ENCODE measurements at regions not wholly inside any gene's neighbourhood (a gene's known extent, or its start where the extent isn't known, plus 50 kb on each side); places are given as distances from the start of the nearest gene placed in this dataset.
A peak's percentile ranks its signal among the peaks of the same experiment; 100 is the strongest.

DNA sequence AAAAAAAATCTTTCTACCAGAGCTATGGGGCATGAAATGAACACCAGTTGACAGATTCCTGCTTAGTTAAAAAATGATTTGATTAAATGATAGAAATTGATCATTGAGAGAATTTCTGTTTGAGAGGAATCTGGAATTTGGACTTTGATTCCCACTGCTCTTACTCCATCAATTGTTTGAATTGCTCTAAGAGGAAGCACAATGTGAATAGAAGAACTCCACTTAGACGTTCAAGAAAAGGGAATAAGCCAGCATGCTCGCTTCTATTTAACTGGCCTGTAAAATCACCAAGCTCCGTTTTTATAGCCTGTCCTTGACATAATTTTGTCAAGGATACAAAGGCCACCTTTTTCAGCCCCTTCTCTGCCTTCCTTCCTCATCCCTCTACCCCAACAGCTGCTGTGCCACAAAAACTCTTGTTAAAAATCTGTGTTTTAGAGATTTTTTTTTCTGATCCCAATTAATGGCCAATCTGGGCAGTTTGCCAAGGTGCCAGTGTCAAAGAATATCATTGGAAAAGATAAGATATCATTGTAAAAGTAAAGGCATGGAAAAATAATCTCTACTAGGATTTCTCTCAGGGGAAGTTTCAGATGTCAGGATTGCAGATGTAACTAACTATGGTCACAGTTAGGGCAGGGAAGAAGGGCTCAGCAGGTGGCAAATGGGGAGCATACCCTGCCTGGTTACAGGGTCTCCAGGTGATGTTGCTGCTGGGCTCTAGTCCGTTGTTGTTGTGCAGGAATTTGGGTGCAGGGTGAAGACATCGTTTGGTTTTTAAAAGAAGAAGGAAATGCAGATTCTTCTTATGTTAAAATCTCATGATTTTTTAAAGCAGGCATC, 301.8 kb upstream of the PDZRN3 start:
- DNase-seq = no peak

DNA sequence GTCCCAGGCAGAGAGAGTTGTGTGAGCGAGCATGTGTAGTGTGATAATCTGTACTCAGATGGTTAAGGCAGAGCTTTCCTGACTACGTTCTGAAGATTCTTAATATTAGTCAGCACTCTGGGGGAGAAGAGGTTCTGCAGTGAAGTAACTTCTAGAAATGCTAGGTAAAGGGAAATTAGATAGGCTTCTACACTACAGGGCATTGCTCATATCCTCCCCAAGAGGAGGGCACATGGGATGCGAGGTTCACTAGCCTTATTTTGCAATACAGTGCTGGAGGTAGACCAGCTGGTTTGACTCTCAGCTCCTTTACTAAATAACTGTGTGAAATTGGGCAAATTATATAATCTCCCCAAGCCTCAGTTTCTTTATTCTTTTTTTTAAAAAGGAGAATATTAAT, 300.3 kb upstream of the PDZRN3 start:
- DNase-seq = no peak

DNA sequence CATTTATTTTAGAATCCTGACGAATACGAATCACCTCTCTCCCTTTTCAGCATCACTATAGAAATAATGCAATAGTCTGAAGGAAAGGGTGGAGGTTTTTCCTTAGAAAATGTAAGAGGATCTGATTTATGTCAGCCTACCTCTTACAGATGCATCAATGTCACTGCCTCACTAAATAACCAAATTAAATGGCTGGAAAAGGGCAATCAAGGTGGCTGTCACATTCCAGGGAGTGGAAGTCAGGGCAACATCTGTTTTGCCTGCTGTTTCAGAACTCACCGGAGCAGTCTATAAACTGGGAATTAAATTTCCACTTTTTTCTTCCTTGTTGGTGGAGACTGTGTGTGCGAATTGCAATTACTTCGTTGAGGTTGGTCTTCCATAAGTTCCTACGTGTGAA, 299.3 kb upstream of the PDZRN3 start:
- no peak for DNase-seq

DNA sequence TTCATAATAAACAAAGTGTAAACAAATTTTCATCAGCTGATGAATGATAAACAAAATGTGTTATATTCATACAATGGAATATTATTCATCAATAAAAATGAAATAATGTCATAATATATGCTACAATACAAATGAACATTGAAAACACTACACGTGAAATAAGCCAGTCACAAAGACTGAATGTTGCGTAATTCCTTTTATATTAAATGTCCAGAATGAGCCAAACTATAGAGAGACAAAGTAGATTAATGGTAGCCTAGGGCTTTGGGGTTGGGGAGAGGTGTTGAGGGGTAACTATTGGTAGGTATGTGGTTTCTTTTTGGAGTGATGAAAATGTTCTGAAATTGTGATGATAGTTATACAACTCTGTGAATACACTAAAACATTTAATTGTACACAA, 292.9 kb upstream of the PDZRN3 start:
- no peak for DNase-seq

DNA sequence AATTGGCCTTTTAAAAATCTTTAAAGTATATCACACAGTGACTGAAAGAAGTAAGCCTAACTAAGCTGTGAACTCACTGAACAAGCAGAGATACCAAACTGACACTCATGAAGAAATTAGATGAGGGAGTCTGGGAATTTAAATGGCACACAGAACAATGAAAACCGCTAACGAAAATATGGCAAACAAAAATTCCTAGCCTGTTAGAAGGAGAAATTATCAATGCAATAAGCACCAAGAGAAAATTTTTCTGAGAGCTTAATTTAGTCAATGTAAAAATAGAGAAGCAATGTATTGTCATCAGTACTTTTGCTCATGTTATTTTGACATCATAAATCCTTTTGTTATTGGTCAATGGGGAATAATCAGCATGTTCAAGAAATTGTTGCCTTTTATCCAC, 291.1 kb upstream of the PDZRN3 start:
- DNase-seq = no peak

DNA sequence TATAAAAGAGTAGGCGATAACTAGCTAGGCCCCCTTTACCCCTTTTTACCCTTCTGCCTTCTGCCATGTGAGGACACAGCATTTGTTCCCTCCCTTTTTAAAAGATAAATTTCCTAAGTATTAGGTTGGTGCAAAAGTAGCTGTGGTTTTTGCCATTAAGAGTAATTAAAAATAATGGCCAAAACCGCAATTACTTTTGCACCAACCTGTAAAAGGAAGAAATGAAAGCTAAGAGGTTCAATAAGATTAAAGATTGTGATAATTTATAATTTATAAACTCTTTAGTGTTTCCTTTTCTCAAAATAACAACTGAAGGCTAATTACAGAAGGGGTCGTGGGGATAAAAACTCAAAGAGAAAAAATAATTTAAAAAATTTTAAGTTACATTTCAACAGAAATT, 283.5 kb upstream of the PDZRN3 start:
- no peak for DNase-seq

DNA sequence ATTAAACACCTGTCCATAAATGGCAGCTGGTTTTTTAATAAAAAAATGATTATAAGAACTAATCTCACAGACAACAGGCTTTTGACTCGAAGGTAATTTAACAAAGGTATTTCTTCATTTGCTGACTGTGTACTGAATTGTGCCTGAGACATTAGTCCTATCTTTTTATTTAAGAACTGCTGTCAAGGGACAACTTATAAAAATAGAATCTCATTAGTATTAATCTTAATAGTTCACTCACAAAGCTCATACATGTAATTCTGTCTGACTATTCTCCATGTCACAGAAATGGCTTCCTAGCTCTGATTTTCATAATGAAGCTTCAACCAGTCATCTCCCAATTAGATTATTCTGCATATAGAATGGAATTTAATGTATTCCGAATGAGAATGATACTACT, 276.9 kb upstream of the PDZRN3 start:
- DNase-seq = no peak

DNA sequence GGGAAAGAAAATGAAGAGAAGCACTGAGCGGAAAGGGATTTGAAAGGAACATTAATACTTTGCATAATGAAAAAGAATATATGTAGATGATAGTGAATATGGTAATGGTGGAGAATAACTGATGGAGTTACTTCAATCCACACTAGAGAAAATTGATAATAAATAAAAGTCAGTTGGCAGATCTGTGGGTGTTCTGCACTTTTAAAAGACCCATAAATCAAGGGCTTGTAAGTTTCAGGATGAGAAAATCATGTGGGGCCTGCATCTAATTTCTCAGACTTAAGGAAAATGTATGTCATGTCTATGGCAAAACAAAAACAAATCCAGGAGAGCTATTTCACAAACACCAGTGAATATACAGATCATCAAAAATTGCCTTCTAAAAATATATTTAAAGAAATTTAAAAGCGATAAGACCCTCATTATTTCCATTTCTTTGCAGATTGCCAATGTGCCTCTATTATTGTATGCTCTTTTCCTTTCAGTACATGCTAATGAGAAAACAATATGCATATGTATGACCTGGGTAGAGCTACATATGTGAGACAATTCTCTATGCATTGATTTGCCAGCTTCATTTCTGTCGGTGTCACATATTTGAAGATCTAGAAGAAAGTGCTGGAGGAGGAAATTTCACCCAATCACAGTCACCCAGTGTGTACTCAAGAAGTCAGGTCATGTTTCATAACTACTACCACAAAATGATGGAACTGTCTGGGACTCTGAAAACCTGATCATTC, 269.9 kb upstream of the PDZRN3 start:
- DNase-seq = no peak

DNA sequence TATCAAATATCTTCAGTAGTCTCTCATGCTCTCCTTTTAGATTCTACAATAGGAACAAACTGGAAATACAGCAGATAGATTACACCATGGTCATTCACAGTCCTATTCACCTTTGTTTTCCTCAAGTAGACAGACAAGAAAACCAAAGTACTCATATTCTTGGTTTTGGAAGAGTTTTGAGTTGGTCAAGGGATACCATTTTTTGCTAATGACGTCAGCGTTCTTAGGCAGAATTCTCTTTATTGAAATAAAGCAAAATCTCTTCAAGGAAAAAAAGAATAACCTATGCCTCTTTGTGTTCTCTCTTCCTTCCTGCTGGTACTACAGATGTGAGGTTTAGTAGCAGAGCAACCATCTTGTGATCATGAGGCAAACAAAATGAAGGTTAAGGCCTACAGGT, 268.3 kb upstream of the PDZRN3 start:
- no peak for DNase-seq

DNA sequence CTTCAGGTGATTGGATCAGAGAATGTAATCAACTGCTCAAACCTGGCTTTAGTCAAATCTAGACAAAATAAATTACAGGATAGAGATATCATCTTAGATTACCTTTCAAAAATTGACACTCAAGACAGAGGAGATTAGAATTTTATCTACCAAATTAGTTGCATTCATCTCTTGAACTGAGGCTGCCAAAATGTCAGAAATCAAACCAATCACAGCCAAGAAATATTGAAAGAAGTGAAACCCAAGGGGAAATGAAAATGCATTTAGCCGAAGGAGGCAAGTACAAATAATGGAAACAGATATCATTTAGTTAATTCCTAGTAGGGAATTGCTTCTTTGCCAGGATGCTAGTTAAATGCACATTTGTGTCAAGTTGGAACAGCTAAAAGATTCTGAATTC, 261.1 kb upstream of the PDZRN3 start:
- DNase-seq = no peak

DNA sequence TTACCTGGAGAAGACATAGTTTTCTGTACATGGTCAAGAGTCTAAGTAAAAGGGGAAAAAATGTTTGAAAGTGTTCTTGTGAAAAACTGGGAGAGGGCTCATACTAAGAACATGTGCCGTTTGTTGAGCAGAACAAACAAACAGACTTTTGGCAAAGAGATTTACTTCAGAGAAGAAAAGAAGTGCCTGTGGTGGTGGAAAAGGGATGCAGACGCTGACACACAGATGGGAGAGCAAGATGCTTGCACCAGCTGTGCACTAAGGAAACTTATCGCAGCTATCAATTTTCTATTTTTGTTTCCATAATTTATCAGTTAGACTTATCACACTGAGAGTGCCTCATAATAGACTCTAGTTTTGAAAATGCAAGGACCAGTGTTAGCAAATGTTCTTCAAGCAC, 259.6 kb upstream of the PDZRN3 start:
- no peak for DNase-seq

DNA sequence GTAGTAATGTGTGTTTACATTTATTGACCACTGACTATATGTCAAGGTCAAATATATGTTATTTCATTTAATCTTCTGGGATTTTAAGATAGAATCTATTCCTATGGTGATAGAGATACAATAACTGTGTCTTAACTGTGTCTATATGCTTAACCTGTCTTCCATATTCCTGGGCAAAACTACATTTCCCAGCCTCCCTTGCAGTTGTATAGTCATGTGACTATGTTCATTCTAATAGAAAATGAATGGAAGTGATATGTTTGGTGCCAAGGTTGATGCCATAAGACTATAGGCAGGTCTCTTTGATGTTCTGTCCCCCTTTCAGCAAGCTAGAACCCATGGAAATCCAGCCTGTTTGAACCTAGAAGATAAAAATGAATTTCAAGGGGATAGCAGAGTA, 258.8 kb upstream of the PDZRN3 start:
- DNase-seq = no peak

DNA sequence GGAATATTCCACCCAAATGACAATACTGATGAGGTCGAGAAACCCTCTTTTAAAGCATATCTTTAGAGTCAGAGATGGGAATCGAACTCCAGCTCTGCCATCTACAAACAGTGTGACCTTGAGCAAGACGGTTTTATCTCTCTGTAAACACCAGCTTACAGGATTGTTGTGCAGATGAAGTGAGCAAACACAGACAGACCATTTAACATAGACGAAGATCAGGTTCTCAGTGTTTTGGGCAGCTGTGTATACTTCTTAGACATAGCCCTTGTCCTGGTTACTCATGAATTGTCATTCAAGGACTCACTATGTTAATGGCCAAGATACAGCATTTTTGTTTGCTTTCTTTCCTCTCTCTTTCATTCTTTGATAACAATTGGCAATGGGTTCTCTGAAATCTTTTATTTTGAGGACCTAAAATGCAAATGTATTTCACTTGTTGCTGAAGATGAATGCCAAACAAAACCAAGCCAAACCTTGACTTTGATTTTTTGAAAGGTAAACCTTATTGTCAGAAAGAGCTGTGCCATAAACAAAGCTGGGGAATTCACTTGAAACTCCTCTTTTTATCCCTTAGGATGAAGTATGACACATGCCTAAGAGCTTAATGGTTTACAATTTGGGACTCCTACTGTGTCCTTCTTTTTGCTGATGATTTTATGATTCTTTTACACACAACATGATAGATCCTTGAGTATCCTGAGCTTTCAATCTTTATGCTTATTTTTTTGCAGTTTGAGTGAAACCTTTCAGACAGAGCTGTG, 250.0 kb upstream of the PDZRN3 start:
- DNase-seq = no peak

DNA sequence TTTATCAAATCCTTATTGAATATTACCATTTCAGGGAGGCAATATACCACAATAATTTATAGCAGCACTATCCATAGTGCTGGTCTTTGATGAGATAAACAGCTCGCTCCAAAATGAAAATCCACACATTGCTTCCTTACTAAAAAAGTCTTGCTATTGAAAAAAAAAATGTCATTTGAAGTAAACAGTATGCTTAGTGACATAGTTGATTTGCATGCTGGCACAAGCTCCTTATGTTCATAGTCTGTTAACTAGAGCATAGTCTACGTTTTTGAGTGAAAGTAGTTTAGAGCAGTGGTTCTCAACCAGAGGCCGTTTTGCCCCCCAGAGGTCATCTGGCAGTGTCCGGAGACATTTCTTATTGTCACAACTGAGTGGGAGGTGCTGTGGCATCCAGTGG, 249.4 kb upstream of the PDZRN3 start:
- DNase-seq = no peak

DNA sequence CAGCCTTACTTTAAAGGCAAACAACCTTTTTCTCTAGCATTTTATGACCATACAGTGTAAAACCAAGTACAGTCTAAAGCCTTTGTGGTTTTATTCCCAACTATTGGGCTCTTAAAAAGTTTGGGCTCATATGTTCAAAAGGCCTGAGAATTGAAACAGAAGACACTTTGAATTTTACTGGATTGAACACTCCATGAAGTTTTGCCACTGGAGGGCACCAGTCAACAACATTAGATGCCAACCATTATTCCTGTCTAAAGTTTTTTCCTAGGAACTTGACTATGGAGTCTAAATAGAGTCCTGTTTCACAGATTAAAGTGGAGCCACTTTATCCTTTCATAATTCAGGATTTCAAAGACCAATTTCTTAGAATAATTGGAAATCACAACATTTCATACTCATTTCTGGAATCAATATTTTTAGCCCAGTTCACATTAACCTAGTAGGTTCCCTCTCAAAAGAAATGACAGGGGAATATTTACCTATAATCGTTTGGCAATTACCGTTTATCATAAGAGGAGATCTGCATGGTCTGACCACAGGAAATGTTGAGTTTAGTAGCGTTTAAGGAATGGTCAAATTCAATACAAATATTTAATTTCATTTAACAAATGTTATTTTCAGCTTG, 244.1 kb upstream of the PDZRN3 start:
- DNase-seq = peak; percentile 52

DNA sequence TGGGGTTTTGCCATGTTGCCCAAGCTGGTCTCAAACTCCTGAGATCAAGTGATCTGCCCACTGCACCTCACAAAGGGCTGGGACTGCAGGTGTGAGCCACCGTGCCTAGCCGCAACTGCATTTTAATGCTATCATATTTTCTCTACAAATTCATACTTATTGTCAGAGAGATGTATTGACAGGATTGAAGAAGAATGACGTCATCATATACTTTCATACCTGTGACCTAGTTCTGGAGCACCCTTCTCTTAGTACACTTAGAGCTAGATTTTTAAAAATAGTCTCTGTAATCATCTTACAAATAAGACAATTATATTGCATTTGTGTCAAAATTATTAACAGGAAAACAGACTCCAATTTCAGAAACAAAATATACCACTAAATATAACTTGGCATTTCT, 242.8 kb upstream of the PDZRN3 start:
- DNase-seq = no peak

DNA sequence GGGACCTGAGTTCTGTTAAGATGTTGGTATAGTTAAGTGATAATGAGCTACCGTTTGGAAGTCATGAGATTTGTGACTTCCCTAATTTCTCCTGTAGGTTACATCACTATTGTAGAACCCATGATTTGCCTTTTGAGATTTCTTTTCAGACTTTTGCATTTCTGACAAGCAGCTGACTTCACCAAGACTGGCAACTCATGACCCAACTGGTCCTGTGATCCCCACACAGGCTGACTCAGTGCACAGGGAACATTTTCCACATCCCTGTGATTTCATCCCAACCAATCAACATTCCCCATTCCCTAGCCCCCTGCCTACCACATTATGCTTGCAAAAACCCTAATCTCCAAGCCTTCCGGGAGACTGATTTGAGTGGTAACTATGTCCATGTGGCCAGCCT, 242.1 kb upstream of the PDZRN3 start:
- DNase-seq = no peak

DNA sequence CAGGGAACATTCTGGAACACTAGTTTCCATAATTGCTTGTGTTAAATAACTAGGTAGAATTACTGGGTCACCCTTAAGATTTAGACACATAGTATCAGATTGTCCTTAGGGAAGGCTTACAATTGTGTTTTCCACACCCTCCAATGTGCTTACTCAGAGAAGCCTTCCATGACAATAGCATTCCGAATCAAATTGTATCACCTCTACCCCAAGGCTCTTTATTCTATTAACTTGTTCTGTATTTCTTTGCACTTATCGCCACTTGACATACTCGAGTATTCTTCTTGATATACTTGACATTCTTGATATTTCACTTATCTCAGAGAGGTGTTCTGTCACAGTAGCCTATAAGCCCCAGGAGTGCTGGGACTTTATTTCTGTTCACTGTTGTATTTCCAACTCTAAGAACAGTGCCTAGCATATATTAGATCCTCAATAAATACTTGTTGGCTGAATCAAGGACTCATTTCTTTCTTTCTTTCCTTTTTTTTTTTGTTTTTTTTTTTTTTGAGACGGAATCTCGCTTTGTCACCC, 238.9 kb upstream of the PDZRN3 start:
- no peak for DNase-seq

DNA sequence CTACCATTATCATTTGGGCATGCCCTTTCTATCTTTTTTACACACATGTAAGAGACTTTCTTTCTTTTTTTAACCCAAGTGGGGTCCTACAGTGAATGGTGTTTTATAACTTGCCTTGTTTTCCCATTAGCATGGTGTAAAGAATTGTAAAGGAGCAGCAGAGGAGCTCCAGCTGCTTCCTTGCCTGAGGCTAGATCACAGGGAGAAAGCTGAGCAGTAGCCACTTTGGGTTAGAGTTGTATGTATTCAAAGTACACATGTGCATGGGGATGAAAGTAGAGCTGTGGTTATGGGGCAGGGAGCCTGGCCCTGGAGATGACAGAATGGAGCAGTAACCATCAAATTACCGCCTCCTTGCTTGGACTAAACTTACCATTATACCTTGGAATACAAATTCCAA, 231.1 kb upstream of the PDZRN3 start:
- no peak for DNase-seq

DNA sequence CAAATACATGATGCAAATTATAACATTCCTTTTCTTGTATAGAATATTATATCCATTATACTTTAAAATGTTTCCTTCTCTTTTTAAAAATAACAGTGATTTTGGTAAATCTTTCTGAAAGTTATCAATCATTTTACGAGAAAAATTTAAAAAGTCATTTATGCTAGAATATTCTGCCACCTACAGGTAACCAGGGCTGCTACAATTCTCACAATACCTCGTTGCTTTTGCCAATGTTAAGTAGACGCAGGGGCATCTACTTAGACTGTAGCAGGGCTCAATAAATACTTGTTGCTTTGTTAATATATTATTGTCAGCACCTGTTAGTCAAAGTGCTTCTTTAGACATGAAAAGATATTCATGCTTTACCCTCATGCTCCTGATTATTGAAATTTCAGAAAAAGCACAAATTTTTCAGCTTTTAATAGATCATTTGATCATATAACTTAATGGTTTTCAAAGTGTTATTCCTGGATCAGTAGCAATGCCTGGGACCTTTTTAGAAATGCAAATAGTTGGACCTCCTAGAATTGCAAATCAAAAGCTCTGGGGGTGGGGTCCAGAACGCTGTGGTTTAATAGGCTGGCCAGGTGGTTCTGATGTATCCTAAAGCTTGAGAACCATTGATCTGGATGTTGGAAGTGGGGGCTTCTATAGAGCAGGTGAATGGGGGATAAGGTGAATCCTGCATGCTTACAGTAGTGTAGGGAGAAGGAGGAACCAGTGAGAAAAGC, 223.6 kb upstream of the PDZRN3 start:
- no peak for DNase-seq

DNA sequence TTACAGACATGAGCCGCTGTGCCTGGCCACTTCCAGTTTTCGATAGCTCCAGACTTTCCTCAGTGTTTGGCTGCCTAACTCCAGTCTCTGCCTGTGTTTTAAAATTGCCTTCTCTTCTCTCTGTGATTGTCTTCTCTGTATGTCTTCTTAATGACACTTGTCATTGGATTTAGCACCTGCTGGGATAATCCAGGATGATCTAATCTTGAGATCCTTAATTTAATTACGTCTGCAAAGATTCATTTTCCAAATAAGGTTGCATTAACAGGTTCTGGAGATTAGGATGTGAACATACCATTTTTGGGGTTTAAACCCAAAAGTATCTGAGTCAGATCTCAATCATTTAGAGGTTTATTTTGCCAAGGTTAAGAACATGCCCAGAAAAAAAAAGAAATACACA, 222.2 kb upstream of the PDZRN3 start:
- DNase-seq = no peak

DNA sequence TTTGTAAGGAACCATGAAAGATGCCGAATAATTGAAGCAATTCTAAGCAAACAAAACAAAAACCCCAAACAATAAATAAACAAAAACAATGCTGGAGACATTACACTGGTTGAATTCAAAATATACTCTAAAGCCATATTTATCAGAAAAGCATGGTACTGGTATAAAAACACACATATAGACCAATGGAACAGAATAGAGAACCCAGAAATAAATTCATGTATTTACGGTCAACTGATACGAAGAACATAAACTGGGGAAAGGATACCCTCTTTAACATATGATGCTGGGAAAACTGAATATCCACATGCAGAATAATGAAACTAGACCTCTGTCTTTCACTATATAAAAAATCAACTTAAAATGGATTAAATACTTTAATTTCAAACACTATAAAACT, 214.3 kb upstream of the PDZRN3 start:
- DNase-seq = no peak
